Immature natural killer cell (primary cell): ENCODE measurements at regions not wholly inside any gene's neighbourhood (a gene's known extent, or its start where the extent isn't known, plus 50 kb on each side); places are given as distances from the start of the nearest gene placed in this dataset.

Experiments
- DNase-seq, 3 donors: peaks; one replicate each; pipeline ENCODE4 v3.0.0; 2022; ENCODE audit warnings: mixed read lengths in 1 of 3
- H3K27ac Mint-ChIP-seq, 6 donors: one replicate each; pipeline ENCODE4 v1.8.0; 2020; ENCODE audit warnings: mixed read lengths in 6 of 6, mild to moderate bottlenecking in 5 of 6, inconsistent platforms in 4 of 6, moderate library complexity in 3 of 6
- H3K27me3 Mint-ChIP-seq, 3 donors: one replicate each; pipeline ENCODE4 v1.8.0; 2020 to 2021; ENCODE audit warnings: low read depth in 3 of 3, mild to moderate bottlenecking in 3 of 3, mixed read lengths in 3 of 3, moderate library complexity in 3 of 3, inconsistent platforms in 1 of 3
- H3K36me3 Mint-ChIP-seq, 3 donors: one replicate each; pipeline ENCODE4 v1.8.0; 2020; ENCODE audit warnings: mixed read lengths in 3 of 3, inconsistent platforms in 2 of 3, mild to moderate bottlenecking in 2 of 3
- H3K4me1 Mint-ChIP-seq, 2 donors: one replicate each; pipeline ENCODE4 v1.8.0; 2020; ENCODE audit warnings: inconsistent platforms in 2 of 2, mild to moderate bottlenecking in 2 of 2, mixed read lengths in 2 of 2, moderate library complexity in 1 of 2
- H3K4me3 Mint-ChIP-seq, 5 donors: one replicate each; pipeline ENCODE4 v1.8.0; 2020; ENCODE audit warnings: mild to moderate bottlenecking in 5 of 5, mixed read lengths in 5 of 5, inconsistent platforms in 3 of 5, moderate library complexity in 3 of 5
- H3K9me3 Mint-ChIP-seq, 6 donors: one replicate each; pipeline ENCODE4 v1.8.0; 2020; ENCODE audit warnings: mild to moderate bottlenecking in 6 of 6, mixed read lengths in 6 of 6, inconsistent platforms in 4 of 6, moderate library complexity in 3 of 6

DNA sequence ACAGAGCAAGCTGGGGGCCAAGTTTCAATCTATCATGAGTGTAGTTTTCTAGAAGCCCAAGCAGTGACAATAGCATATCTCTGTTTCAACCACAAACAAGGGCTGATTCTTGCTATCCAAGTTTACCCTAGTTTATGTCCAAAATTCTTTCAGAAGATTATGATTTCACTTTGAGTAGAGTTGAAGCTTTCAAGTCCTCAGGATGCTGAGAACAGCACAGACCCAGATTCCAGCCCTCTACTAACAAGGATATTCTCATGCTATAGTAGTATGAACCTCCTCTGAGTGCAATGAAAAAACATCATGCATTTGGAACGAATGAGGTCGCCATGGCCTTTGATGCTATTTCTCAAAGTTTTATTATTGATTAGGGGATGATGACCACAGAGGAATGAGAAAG, 344.1 kb upstream of the NPVF start:
- no peak overlapping the region for H3K27ac Mint-ChIP-seq
- no peaks in the 10 kb centered on the region for H3K9me3 Mint-ChIP-seq
- no peak for DNase-seq
- H3K4me1 Mint-ChIP-seq: no peaks in the 10 kb centered on the region
- H3K27me3 Mint-ChIP-seq: peaks cover 2 to 5% (median 3%) of the 10 kb centered on the region in 3 donors
- no peak overlapping the region for H3K4me3 Mint-ChIP-seq
- no peaks in the 10 kb centered on the region for H3K36me3 Mint-ChIP-seq

DNA sequence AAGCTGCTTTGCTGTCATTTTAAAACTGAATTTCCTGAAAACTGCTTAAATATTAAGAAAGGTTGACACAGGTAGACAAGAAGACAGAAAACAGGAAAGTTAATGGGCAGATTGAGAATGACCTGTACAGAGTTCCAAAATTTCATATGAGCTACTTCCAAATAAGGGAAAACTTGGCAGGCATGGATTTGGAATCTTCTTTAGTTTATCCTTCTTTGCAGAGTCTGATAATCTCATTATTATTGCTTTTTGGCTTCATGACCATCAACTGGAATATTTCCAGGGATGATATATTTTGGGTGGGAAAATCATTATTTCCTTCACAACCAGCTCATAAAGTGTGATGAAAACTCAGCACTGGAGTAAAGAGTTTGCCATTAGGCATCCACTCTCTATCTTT, 346.5 kb upstream of the NPVF start:
- H3K36me3 Mint-ChIP-seq: no peaks in the 10 kb centered on the region
- H3K9me3 Mint-ChIP-seq: no peaks in the 10 kb centered on the region
- H3K27me3 Mint-ChIP-seq: peaks cover 2 to 3% (median 2%) of the 10 kb centered on the region in 3 donors

DNA sequence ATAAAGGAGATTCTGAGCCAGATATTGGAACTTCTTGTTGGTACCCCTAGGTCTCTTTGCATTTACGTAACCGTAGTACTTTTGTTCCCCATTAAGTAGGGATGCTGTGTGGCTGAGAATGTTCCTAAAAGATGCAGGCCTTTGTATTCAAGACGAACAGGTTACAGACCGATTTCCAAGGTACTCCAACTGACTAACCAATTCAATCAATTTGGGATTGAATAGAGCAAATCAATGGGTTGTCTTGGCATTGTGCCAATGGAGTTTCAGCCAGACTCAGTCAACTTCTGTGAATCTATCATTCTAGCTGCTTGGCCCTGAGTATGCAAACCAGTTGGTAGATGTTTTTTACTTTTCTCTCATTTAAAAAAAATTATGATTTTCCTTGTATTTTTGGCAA, 347.3 kb upstream of the NPVF start:
- Mint-ChIP-seq H3K27ac (no peak overlapping the region), H3K36me3 (no peaks in the 10 kb centered on the region), H3K4me3 (no peak overlapping the region)

More for the DNA sequence above, 346.5 kb upstream of the NPVF start:
- Mint-ChIP-seq H3K4me1 (no peaks in the 10 kb centered on the region), H3K27ac (no peak overlapping the region), H3K4me3 (no peak overlapping the region)
- no peak for DNase-seq

DNA sequence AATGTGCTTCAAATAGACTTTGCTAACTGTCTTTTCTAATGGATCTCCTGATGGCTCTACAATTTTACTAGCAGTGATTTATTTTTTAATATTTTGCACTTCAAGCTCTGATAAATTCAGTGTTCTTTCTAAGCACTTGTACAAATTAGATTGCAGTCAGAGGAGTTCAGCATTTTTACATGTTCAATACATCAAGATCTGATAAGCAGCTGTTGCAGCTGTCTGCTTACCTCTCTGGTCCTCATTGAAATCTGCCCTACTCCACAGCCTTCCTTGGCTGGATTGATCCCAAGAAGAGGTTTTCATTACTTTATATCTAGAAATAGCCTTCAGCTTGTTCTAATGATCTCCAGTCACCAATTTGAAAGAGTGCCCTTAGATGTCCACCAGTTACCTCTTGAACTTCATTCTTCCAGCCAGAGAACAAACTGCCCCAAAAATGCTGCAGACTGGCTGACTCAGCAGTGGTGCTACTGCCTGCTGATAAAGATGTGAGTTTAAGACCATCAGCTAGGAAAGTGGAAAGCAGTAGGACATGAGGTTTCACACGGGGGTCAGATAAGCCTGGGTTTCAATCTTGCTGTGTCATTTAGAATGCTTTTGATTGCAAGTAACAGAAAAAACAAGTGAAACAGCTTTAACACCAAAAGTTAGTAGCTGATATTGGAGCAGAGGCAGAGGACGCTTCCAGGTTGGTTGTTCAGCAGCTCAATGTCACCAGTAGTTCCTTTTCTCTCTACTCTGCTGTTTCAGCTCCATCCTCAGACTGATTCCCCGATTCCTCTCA, 350.9 kb upstream of the NPVF start:
- H3K4me3 Mint-ChIP-seq: no peak overlapping the region
- H3K9me3 Mint-ChIP-seq: no peaks in the 10 kb centered on the region
- no peak for DNase-seq
- H3K4me1 Mint-ChIP-seq: no peaks in the 10 kb centered on the region
- no peaks in the 10 kb centered on the region for H3K36me3 Mint-ChIP-seq
- H3K27ac Mint-ChIP-seq: no peak overlapping the region
- H3K27me3 Mint-ChIP-seq: peaks cover 0 to 5% (median 0%) of the 10 kb centered on the region in 3 donors

More for the DNA sequence above, 347.3 kb upstream of the NPVF start:
- H3K27me3 Mint-ChIP-seq: peaks cover 2 to 3% (median 2%) of the 10 kb centered on the region in 3 donors
- no peaks in the 10 kb centered on the region for H3K4me1 Mint-ChIP-seq
- H3K9me3 Mint-ChIP-seq: no peaks in the 10 kb centered on the region
- no peak for DNase-seq

- Mint-ChIP-seq H3K4me3 (no peak overlapping the region), H3K27me3 (peaks cover 0 to 5% (median 0%) of the 10 kb centered on the region in 3 donors), H3K4me1 (no peaks in the 10 kb centered on the region), H3K36me3 (no peaks in the 10 kb centered on the region), H3K9me3 (no peaks in the 10 kb centered on the region), H3K27ac (no peak overlapping the region)
- no peak for DNase-seq
Observed at GRCh38 chr7:25579778-25580075, 351.4 kb upstream of the NPVF start.

DNA sequence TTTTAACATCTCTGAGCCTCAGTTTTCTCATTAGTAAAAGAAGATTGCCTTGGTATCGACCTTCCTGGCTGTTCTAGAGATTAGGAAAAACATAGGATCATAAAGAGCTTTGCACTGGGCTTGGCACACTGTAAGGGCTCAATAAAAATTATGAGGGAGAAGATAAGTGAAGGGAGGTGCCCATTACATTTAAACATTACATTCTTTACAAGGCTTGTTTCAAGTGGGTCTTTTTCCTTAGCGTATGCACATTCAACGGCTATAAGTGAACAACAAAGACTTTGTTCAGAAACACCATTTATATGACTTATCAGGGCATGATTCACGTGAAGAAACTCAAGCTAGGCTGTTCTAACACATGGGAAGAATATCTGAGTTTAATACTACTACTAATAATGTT, 351.9 kb upstream of the NPVF start:
- Mint-ChIP-seq H3K9me3 (no peaks in the 10 kb centered on the region), H3K36me3 (no peaks in the 10 kb centered on the region), H3K4me1 (no peaks in the 10 kb centered on the region), H3K27me3 (peaks cover 0 to 5% (median 1%) of the 10 kb centered on the region in 3 donors), H3K27ac (no peak overlapping the region), H3K4me3 (no peak overlapping the region)
- no peak for DNase-seq

- H3K36me3 Mint-ChIP-seq: no peaks in the 10 kb centered on the region
- no peak overlapping the region for H3K27ac Mint-ChIP-seq
- H3K9me3 Mint-ChIP-seq: no peaks in the 10 kb centered on the region
- H3K27me3 Mint-ChIP-seq: peaks cover 0 to 5% (median 3%) of the 10 kb centered on the region in 3 donors
- no peak for DNase-seq
- H3K4me1 Mint-ChIP-seq: no peaks in the 10 kb centered on the region
- no peak overlapping the region for H3K4me3 Mint-ChIP-seq
Observed at GRCh38 chr7:25583621-25584020, 355.3 kb upstream of the NPVF start.

DNA sequence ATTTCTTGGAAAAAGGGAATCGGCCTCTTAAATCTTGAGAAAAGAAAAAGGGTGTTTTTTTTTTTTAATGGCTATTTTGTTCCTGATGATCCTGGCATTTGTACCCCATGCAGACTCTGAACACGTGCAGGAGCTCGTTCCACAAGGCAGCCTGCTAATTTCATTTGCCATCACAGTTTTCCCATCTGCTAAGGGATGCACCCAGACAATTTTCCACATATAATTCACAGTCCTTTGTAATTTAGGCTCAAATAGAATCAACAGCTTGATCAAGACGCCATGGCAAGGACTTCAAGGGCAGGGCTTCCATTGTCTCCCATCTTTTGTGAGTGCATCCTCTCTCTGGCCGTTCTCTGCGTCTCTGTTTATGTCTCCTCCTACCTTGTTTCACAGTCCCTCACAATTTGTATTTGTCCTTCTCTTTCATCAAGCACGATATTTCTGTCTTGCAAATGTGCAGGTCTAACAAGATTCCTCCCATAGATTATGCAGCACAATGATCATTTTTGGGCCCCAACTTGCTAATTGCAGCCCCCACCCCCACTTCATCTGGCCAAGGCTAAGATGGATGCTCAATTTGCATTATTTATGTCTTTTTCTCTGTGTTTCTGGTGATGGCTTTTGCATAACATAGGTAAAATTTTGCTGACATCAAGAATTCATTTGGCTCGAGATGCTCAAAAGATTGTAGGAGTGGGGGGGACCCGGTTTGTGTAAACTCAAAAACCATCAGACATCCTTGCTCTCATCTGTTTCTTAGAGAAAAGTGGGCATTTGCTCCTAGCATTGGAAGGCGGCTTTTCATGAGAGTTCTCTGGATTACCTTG, 356.0 kb upstream of the NPVF start:
- Mint-ChIP-seq H3K4me1 (no peaks in the 10 kb centered on the region), H3K4me3 (no peak overlapping the region), H3K27ac (peak overlapping the region in 1 of 6 donors; percentile 32), H3K9me3 (no peaks in the 10 kb centered on the region), H3K27me3 (peaks cover 0 to 5% (median 3%) of the 10 kb centered on the region in 3 donors), H3K36me3 (no peaks in the 10 kb centered on the region)
- no peak for DNase-seq

DNA sequence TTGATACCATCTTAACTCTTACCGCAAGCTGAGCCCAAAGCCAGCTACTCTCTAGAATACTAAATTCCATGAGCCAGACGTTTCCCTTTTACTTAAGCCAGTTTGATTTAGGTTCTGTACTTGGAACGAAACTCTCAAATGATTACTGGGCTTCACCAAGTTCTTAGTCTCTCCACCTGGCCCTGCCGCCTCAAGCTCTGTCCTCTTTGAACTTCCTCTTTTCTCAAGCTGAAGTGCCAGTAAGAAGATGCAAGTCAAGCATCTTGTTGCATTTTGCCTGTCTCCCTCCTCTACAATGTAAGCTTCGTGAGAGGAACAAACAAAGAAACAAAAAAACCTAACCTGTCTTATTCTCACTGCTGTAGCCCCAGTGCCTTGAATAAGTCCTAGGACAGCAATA, 358.2 kb upstream of the NPVF start:
- no peak for DNase-seq
- no peaks in the 10 kb centered on the region for H3K4me1 Mint-ChIP-seq
- peaks cover 0 to 5% (median 3%) of the 10 kb centered on the region in 3 donors for H3K27me3 Mint-ChIP-seq
- H3K4me3 Mint-ChIP-seq: no peak overlapping the region
- H3K36me3 Mint-ChIP-seq: no peaks in the 10 kb centered on the region
- H3K27ac Mint-ChIP-seq: no peak overlapping the region
- no peaks in the 10 kb centered on the region for H3K9me3 Mint-ChIP-seq

- DNase-seq: no peak
- Mint-ChIP-seq H3K27me3 (peaks cover 0 to 8% (median 0%) of the 10 kb centered on the region in 3 donors), H3K9me3 (no peaks in the 10 kb centered on the region), H3K4me1 (no peaks in the 10 kb centered on the region), H3K27ac (no peak overlapping the region), H3K36me3 (no peaks in the 10 kb centered on the region), H3K4me3 (no peak overlapping the region)
Observed at GRCh38 chr7:25594122-25594521, 365.8 kb upstream of the NPVF start.

DNA sequence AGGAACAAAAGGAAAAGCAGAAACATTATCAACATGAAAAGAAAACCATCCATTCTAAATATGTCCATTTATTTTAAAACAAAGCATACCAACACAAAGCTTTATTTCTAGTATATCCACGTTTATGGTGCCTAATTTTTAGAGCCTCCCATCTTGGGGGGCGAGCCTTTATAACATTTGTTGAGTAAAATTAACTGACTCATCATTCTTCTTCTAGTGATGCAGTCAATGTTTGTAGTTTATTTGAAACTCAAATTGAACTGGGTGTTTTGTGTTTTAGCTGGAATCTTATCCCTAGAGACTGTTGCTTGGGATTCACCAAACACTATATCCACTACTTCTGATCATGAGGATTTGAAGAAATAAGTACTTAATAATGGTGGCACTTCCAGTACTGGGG, 366.4 kb upstream of the NPVF start:
- Mint-ChIP-seq H3K36me3 (no peaks in the 10 kb centered on the region), H3K27me3 (peaks cover 0 to 8% (median 0%) of the 10 kb centered on the region in 3 donors), H3K4me1 (no peaks in the 10 kb centered on the region), H3K27ac (no peak overlapping the region), H3K9me3 (no peaks in the 10 kb centered on the region), H3K4me3 (no peak overlapping the region)
- no peak for DNase-seq

DNA sequence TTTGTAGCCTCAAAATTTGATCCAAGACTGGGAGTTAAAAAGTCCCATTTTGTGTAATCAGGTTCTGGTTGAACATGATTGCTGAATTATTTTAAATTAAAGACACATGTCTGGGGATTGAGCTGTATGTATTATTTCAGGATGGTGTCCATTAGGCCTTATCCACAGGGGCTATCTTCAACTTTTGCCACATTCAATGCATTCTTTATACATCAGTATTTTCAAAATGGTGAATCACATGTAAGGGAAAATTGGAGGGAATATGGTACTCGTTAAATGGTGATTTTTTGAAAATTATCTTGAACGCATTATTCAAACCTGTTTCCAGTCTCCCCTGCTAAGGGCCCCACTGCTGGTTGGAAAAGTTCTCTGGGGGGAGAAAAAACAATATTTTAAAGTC, 367.7 kb upstream of the NPVF start:
- H3K4me3 Mint-ChIP-seq: no peak overlapping the region
- H3K27ac Mint-ChIP-seq: no peak overlapping the region
- H3K36me3 Mint-ChIP-seq: no peaks in the 10 kb centered on the region
- peaks cover 1 to 8% (median 4%) of the 10 kb centered on the region in 3 donors for H3K27me3 Mint-ChIP-seq
- no peaks in the 10 kb centered on the region for H3K4me1 Mint-ChIP-seq
- DNase-seq: no peak
- H3K9me3 Mint-ChIP-seq: no peaks in the 10 kb centered on the region

DNA sequence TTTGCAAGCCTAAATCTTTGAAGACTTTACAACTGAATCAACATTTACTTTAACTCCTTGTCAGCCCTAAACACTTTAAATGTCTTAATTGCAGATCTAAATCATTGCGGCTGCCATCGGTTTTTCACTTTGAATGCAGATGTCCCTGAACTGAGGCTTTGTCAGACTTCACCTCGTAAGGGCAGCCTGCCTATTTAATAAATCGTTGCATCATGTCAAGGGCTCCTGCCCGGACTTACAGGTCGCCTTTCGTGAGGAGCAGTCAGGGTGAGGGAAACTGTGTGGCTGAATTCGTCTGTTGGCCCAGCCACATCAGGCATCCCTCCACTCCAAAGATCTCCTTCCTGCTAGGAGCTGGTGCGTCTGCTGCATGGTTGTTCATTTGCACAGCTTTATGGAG, 368.2 kb upstream of the NPVF start:
- DNase-seq: no peak
- peaks cover 4 to 8% (median 6%) of the 10 kb centered on the region in 3 donors for H3K27me3 Mint-ChIP-seq
- H3K9me3 Mint-ChIP-seq: no peaks in the 10 kb centered on the region
- no peak overlapping the region for H3K4me3 Mint-ChIP-seq
- no peaks in the 10 kb centered on the region for H3K4me1 Mint-ChIP-seq
- no peak overlapping the region for H3K27ac Mint-ChIP-seq
- H3K36me3 Mint-ChIP-seq: no peaks in the 10 kb centered on the region

DNA sequence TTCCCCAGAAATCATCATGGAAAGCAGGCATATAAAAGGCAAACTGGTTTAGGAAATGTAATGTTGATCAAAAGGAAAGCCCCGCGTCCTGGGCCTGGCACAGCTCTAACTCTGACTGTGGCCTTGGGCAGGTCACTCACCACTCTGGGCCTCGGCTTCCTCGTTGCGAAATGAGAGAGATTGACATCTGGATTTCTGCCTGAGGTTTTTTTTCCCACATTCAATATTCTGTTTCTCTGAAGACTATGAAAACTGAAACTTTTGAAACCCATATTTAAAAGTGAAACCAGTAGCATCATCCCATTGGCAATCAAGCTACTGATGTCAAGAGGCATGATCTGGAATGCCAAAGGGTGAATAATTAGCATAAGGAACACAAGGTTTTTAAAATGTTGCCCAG, 369.7 kb upstream of the NPVF start:
- Mint-ChIP-seq H3K27ac (no peak overlapping the region), H3K36me3 (no peaks in the 10 kb centered on the region), H3K9me3 (peaks cover 0 to 2% (median 0%) of the 10 kb centered on the region in 6 donors), H3K4me1 (no peaks in the 10 kb centered on the region), H3K4me3 (no peak overlapping the region), H3K27me3 (peaks cover 4 to 8% (median 6%) of the 10 kb centered on the region in 3 donors)
- DNase-seq: no peak
